Lower leg skin (tissue), 3 donors: ENCODE measurements at regions not wholly inside any gene's neighbourhood (a gene's known extent, or its start where the extent isn't known, plus 50 kb on each side); places are given as distances from the start of the nearest gene placed in this dataset.

Source experiments
- POLR2A ChIP-seq, 2 donors: fragments of 450-650 bp; IDR thresholded peaks; one replicate each; pipeline ENCODE4 v1.6.1; 2016 to 2017; ENCODE audit warnings: antibody characterized with exemption in 2 of 2, mild to moderate bottlenecking in 1 of 2, moderate library complexity in 1 of 2
- TF ChIP-seq, protein P1 (sequence below), 3 donors: fragments of 450-650 bp; IDR thresholded peaks; one replicate each; pipeline ENCODE4 v1.5.1; 2016; ENCODE audit warnings: antibody characterized with exemption in 3 of 3, mild to moderate bottlenecking in 3 of 3, moderate library complexity in 2 of 3

DNA sequence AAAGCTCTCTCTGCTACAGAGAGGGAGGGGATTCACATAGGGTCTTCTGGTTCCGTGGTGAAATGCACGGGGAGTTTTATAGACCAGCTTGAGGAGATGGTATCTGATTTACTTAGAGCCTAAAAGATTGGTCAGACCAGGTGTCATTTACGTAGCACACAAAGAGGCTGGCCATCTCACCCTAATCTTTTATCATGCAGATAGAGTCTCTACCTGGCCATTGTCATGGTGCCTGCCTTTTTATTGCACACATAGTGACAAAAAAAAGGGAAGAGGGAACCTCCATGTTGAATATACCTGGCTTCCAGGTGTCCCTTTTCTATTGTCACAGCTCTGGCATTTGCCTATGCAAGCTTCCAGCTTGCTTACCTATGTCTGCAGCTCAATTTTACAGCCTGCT is 1456.1 kb downstream of the GATA3 start:
- TF ChIP-seq, protein P1, sequence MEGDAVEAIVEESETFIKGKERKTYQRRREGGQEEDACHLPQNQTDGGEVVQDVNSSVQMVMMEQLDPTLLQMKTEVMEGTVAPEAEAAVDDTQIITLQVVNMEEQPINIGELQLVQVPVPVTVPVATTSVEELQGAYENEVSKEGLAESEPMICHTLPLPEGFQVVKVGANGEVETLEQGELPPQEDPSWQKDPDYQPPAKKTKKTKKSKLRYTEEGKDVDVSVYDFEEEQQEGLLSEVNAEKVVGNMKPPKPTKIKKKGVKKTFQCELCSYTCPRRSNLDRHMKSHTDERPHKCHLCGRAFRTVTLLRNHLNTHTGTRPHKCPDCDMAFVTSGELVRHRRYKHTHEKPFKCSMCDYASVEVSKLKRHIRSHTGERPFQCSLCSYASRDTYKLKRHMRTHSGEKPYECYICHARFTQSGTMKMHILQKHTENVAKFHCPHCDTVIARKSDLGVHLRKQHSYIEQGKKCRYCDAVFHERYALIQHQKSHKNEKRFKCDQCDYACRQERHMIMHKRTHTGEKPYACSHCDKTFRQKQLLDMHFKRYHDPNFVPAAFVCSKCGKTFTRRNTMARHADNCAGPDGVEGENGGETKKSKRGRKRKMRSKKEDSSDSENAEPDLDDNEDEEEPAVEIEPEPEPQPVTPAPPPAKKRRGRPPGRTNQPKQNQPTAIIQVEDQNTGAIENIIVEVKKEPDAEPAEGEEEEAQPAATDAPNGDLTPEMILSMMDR (IDR thresholded peaks at IDR 0.05): no peak
- no peak for TF ChIP-seq POLR2A (IDR thresholded peaks at IDR 0.05)
